Liver (tissue), 8 donors: ENCODE measurements at regions not wholly inside any gene's neighbourhood (a gene's known extent, or its start where the extent isn't known, plus 50 kb on each side); places are given as distances from the start of the nearest gene placed in this dataset.

ENCODE experiments used
- DNase-seq: peaks from one replicate; pipeline ENCODE4 v3.0.0-alpha.2; 2017; ENCODE audit warnings: low spot score
- H3K27ac ChIP-seq, 2 donors: one replicate each; pipeline ENCODE4 v1.7.0; 2013; ENCODE audit warnings: inconsistent platforms in 2 of 2, low read length in 2 of 2, control low read depth in 1 of 2, low read depth in 1 of 2, mild to moderate bottlenecking in 1 of 2
- H3K27me3 ChIP-seq, 4 donors: one replicate each; pipeline versions ENCODE4 v1.6.1 to v1.7.0; 2013; ENCODE audit warnings: low read length in 3 of 4, inconsistent platforms in 1 of 4, mild to moderate bottlenecking in 1 of 4, moderate library complexity in 1 of 4; ENCODE audit not compliant: control insufficient read depth in 4 of 4, insufficient read depth in 4 of 4
- H3K36me3 ChIP-seq, 4 donors: one replicate each; pipeline versions ENCODE4 v1.6.1 to v1.7.0; 2013; ENCODE audit warnings: low read length in 3 of 4, mild to moderate bottlenecking in 3 of 4, low read depth in 1 of 4, moderate library complexity in 1 of 4; ENCODE audit not compliant: control insufficient read depth in 4 of 4, insufficient read depth in 3 of 4
- H3K4me1 ChIP-seq, 4 donors: one replicate each; pipeline versions ENCODE4 v1.6.1 to v1.7.0; 2013; ENCODE audit warnings: low read length in 3 of 4, mild to moderate bottlenecking in 3 of 4, moderate library complexity in 1 of 4; ENCODE audit not compliant: control insufficient read depth in 4 of 4, insufficient read depth in 4 of 4
- H3K4me3 ChIP-seq, 3 donors: one replicate each; pipeline versions ENCODE4 v1.6.1 to v1.7.0; 2013; ENCODE audit warnings: low read length in 3 of 3, control low read depth in 1 of 3, low read depth in 1 of 3, mild to moderate bottlenecking in 1 of 3
- H3K9ac ChIP-seq, 2 donors: one replicate each; pipeline ENCODE4 v1.7.0; 2013; ENCODE audit warnings: low read length in 2 of 2, mild to moderate bottlenecking in 2 of 2, moderate library complexity in 2 of 2, control low read depth in 1 of 2, low read depth in 1 of 2
- H3K9me3 ChIP-seq, 4 donors: one replicate each; pipeline versions ENCODE4 v1.6.1 to v1.7.0; 2013; ENCODE audit warnings: low read length in 3 of 4; ENCODE audit not compliant: control insufficient read depth in 4 of 4
- CTCF ChIP-seq: fragments of 150-350 bp; IDR thresholded peaks from 2 replicates; pipeline ENCODE4 v1.5.1; 2017; ENCODE audit warnings: improper control_type of control experiment, low read depth, low read length; ENCODE audit not compliant: missing input control
- EGR1 ChIP-seq, 2 donors: IDR thresholded peaks; 2 replicates each; pipeline ENCODE4 v1.6.1; 2016 to 2018; ENCODE audit warnings: antibody characterized with exemption in 2 of 2, low read depth in 2 of 2
- FOXA1 ChIP-seq: IDR thresholded peaks from 2 replicates; pipeline ENCODE4 v1.6.1; 2016; ENCODE audit warnings: antibody characterized with exemption
- FOXA2 ChIP-seq: IDR thresholded peaks from 2 replicates; pipeline ENCODE4 v1.6.1; 2016; ENCODE audit warnings: antibody characterized with exemption
- GABPA ChIP-seq, 2 donors: IDR thresholded peaks in 1 of 2; conservative IDR thresholded peaks in 1 of 2; 2 replicates each; pipeline ENCODE4 v1.6.1; 2016; ENCODE audit warnings: antibody characterized with exemption in 2 of 2, mild to moderate bottlenecking in 1 of 2, moderate library complexity in 1 of 2
- HNF4A ChIP-seq, 2 donors: conservative IDR thresholded peaks; 2 replicates each; pipeline ENCODE4 v1.6.1; 2016; ENCODE audit warnings: antibody characterized with exemption in 2 of 2, mild to moderate bottlenecking in 2 of 2
- HNF4G ChIP-seq: IDR thresholded peaks from 2 replicates; pipeline ENCODE4 v1.6.1; 2016; ENCODE audit warnings: antibody characterized with exemption
- JUND ChIP-seq, 2 donors: IDR thresholded peaks; 2 replicates each; pipeline ENCODE4 v1.6.1; 2016; ENCODE audit warnings: antibody characterized with exemption in 2 of 2
- MAX ChIP-seq: IDR thresholded peaks from 2 replicates; pipeline ENCODE4 v1.6.1; 2016; ENCODE audit warnings: antibody characterized with exemption
- NR2F2 ChIP-seq: IDR thresholded peaks from 2 replicates; pipeline ENCODE4 v1.6.1; 2016; ENCODE audit warnings: antibody characterized with exemption
- RAD21 ChIP-seq, 2 donors: IDR thresholded peaks; 2 replicates each; pipeline ENCODE4 v1.6.1; 2016; ENCODE audit warnings: antibody characterized with exemption in 2 of 2, mild to moderate bottlenecking in 2 of 2
- REST ChIP-seq: IDR thresholded peaks from 2 replicates; pipeline ENCODE4 v1.6.1; 2016; ENCODE audit warnings: antibody characterized with exemption, mild to moderate bottlenecking
- RXRA ChIP-seq, 2 donors: IDR thresholded peaks; 2 replicates each; pipeline ENCODE4 v1.6.1; 2017 to 2018; ENCODE audit warnings: antibody characterized with exemption in 2 of 2, mild to moderate bottlenecking in 1 of 2
- SP1 ChIP-seq: IDR thresholded peaks from 2 replicates; pipeline ENCODE4 v1.6.1; 2018; ENCODE audit warnings: antibody characterized with exemption, mild to moderate bottlenecking
- TAF1 ChIP-seq: conservative IDR thresholded peaks from 2 replicates; pipeline ENCODE4 v1.6.1; 2016; ENCODE audit warnings: antibody characterized with exemption, mild to moderate bottlenecking
- YY1 ChIP-seq: IDR thresholded peaks from 2 replicates; pipeline ENCODE4 v1.6.1; 2016; ENCODE audit warnings: antibody characterized with exemption, mild to moderate bottlenecking
- ZBTB33 ChIP-seq: IDR thresholded peaks from 2 replicates; pipeline ENCODE4 v1.6.1; 2016; ENCODE audit warnings: antibody characterized with exemption
- WGBS: extraction: QIAGEN DNeasy Blood & Tissue Kit; methylation state at CpG from one replicate; pipeline ENCODE4 v1.1.7; 2013; 5-methylcytosine and 5-hydroxymethylcytosine counted together
- donor health status: healthy.
- donor health status: healthy.
- donor health status: healthy.
- donor health status: healthy.
- donor health status: healthy.

- no peaks in the 10 kb centered on the region for H3K36me3 ChIP-seq
- no peak for TF ChIP-seq ZBTB33
- no peak for TF ChIP-seq REST
- peaks cover 2 to 7% (median 4%) of the 10 kb centered on the region in 4 donors for H3K4me1 ChIP-seq
- H3K9ac ChIP-seq = no peak overlapping the region
- no peak for DNase-seq
- no peak overlapping the region for H3K27ac ChIP-seq
- no peaks in the 10 kb centered on the region for H3K9me3 ChIP-seq
- H3K27me3 ChIP-seq = no peaks in the 10 kb centered on the region
- WGBS = 84% methylated on average over 1 of the region's 1 CpG
- H3K4me3 ChIP-seq = no peak overlapping the region
Observed at GRCh38 chr7:121486590-121486989, 90.5 kb upstream of the FAM3C start.

GRCh38 chr7:121485467-121486243 lies 89.5 kb upstream of the FAM3C start:
- WGBS = 67% methylated on average over 7 of the region's 7 CpGs
- H3K36me3 ChIP-seq = no peaks in the 10 kb centered on the region
- DNase-seq = no peak

More at GRCh38 chr7:121485467-121486243, 89.5 kb upstream of the FAM3C start:
- Histone ChIP-seq H3K9me3 (no peaks in the 10 kb centered on the region), H3K4me3 (no peak overlapping the region), H3K9ac (no peak overlapping the region), H3K4me1 (peaks cover 2 to 7% (median 4%) of the 10 kb centered on the region in 4 donors), H3K27me3 (no peaks in the 10 kb centered on the region), H3K27ac (no peak overlapping the region)
- no peak for TF ChIP-seq TAF1
- no peak for TF ChIP-seq NR2F2
- TF ChIP-seq REST = no peak
- TF ChIP-seq MAX = no peak
- TF ChIP-seq HNF4A (conservative IDR thresholded peaks at IDR 0.05) = no peak
- no peak for TF ChIP-seq CTCF
- no peak for TF ChIP-seq FOXA2
- no peak for TF ChIP-seq JUND (IDR thresholded peaks at IDR 0.05)
- no peak for TF ChIP-seq ZBTB33
- no peak for TF ChIP-seq RXRA (IDR thresholded peaks at IDR 0.05)
- TF ChIP-seq YY1 = no peak
- TF ChIP-seq FOXA1 = no peak
- no peak for TF ChIP-seq SP1
- TF ChIP-seq EGR1 (IDR thresholded peaks at IDR 0.05; ENCODE audit: low read depth in 2 of 2) = no peak
- TF ChIP-seq GABPA (IDR thresholded peaks at IDR 0.05 in 1 of 2, conservative IDR thresholded peaks at IDR 0.05 in 1 of 2) = no peak
- no peak for TF ChIP-seq HNF4G
- TF ChIP-seq RAD21 (IDR thresholded peaks at IDR 0.05) = no peak
